GM19351 (cell line): ENCODE measurements at regions not wholly inside any gene's neighbourhood (a gene's known extent, or its start where the extent isn't known, plus 50 kb on each side); places are given as distances from the start of the nearest gene placed in this dataset.

Experiments used
- ATAC-seq: cut with Tn5 transposase; IDR thresholded peaks from one replicate; pipeline ENCODE4 v1.9.1; 2021; ENCODE audit warnings: mild to moderate bottlenecking, moderate library complexity; ENCODE audit not compliant: unreplicated experiment

- no peak for ATAC-seq
These were observed 770.8 kb upstream of the SOX9 start for GRCh38 chr17:71349908-71350600.

- ATAC-seq = no peak
These were observed 760.5 kb upstream of the SOX9 start for GRCh38 chr17:71360301-71360700.

- no peak for ATAC-seq
These were observed 759.0 kb upstream of the SOX9 start for GRCh38 chr17:71361656-71362450.

GRCh38 chr17:71363661-71364060, 757.2 kb upstream of the SOX9 start:
- ATAC-seq = no peak

- ATAC-seq = no peak
These were observed 749.0 kb upstream of the SOX9 start for GRCh38 chr17:71371809-71372208.

GRCh38 chr17:71375948-71376347, 744.9 kb upstream of the SOX9 start:
- ATAC-seq = no peak

GRCh38 chr17:71376933-71377332, 743.9 kb upstream of the SOX9 start:
- no peak for ATAC-seq

- no peak for ATAC-seq
These were observed 742.8 kb upstream of the SOX9 start for GRCh38 chr17:71378036-71378435.

- ATAC-seq = no peak
These were observed 742.1 kb upstream of the SOX9 start for GRCh38 chr17:71378741-71379140.

GRCh38 chr17:71379512-71379911, 741.3 kb upstream of the SOX9 start:
- ATAC-seq = no peak

GRCh38 chr17:71380535-71380934, 740.3 kb upstream of the SOX9 start:
- no peak for ATAC-seq

GRCh38 chr17:71380936-71381335, 739.9 kb upstream of the SOX9 start:
- no peak for ATAC-seq

- ATAC-seq = no peak
These were observed 737.7 kb upstream of the SOX9 start for GRCh38 chr17:71383091-71383490.

- no peak for ATAC-seq
These were observed 733.4 kb upstream of the SOX9 start for GRCh38 chr17:71387456-71387855.

GRCh38 chr17:71392715-71393567, 727.9 kb upstream of the SOX9 start:
- ATAC-seq = no peak

GRCh38 chr17:71395901-71396300, 724.9 kb upstream of the SOX9 start:
- ATAC-seq = no peak

GRCh38 chr17:71396711-71397110, 724.1 kb upstream of the SOX9 start:
- no peak for ATAC-seq

- no peak for ATAC-seq
These were observed 722.8 kb upstream of the SOX9 start for GRCh38 chr17:71398025-71398424.

GRCh38 chr17:71398800-71399219, 722.0 kb upstream of the SOX9 start:
- no peak for ATAC-seq

- ATAC-seq = no peak
These were observed 721.6 kb upstream of the SOX9 start for GRCh38 chr17:71399221-71399620.

- no peak for ATAC-seq
These were observed 721.2 kb upstream of the SOX9 start for GRCh38 chr17:71399649-71400048.
